CD4-positive, alpha-beta T cell (primary cell): ENCODE measurements at regions not wholly inside any gene's neighbourhood (a gene's known extent, or its start where the extent isn't known, plus 50 kb on each side); places are given as distances from the start of the nearest gene placed in this dataset.

Experiments
- ATAC-seq: fragments of 200-7000 bp; cut with Tn5 transposase; one replicate; pipeline ENCODE4 v1.10.0; 2022; ENCODE audit warnings: mild to moderate bottlenecking; ENCODE audit not compliant: poor library complexity
- CTCF ChIA-PET: fragments of 350-600 bp; sonication (Branson Sonifier 250); formaldehyde crosslinking; loops from one replicate; lab custom pipeline; 2021; ENCODE audit warnings: antibody characterized with exemption, inconsistent platforms; lab: Charles Lee
- POLR2A ChIA-PET: fragments of 350-600 bp; sonication (Branson Sonifier 250); formaldehyde crosslinking; loops from one replicate; lab custom pipeline; 2021; ENCODE audit warnings: antibody characterized with exemption, inconsistent platforms; lab: Charles Lee
- DNase-seq, 14 experiments: peaks; one replicate each; pipeline ENCODE4 v3.0.0-alpha.2; 2013 to 2020; ENCODE audit warnings: mixed read lengths in 2 of 14
- H3K27ac ChIP-seq, 2 donors: one replicate each; pipeline versions ENCODE4 v1.5.1 to v1.7.0; 2013; ENCODE audit warnings: low read length in 2 of 2, low read depth in 1 of 2, mild to moderate bottlenecking in 1 of 2
- H3K27me3 ChIP-seq, 2 experiments: 1 replicate in 1 of 2; 2 replicates in 1 of 2; pipeline versions ENCODE4 v1.6.1 to v1.7.0; 2013; ENCODE audit warnings: low read length in 2 of 2, control low read depth in 1 of 2, mild to moderate bottlenecking in 1 of 2, moderate library complexity in 1 of 2; ENCODE audit not compliant: insufficient read depth in 2 of 2, control insufficient read depth in 1 of 2
- H3K36me3 ChIP-seq: one replicate; pipeline ENCODE4 v1.6.1; 2013; ENCODE audit warnings: low read length, control low read depth; ENCODE audit not compliant: insufficient read depth
- H3K4me1 ChIP-seq: one replicate; pipeline ENCODE4 v1.6.1; 2013; ENCODE audit warnings: low read length, control low read depth; ENCODE audit not compliant: insufficient read depth
- H3K4me3 ChIP-seq: one replicate; pipeline ENCODE4 v1.5.1; 2013; ENCODE audit warnings: mild to moderate bottlenecking, low read length, moderate library complexity
- H3K9me3 ChIP-seq, 2 experiments: 1 replicate in 1 of 2; 2 replicates in 1 of 2; pipeline versions ENCODE4 v1.6.1 to v1.7.0; 2013; ENCODE audit warnings: low read length in 2 of 2, mild to moderate bottlenecking in 2 of 2, control low read depth in 1 of 2, moderate library complexity in 1 of 2; ENCODE audit not compliant: control insufficient read depth in 1 of 2, insufficient read depth in 1 of 2
- H3K27ac Mint-ChIP-seq: one replicate; pipeline ENCODE4 v1.8.0; 2020; ENCODE audit warnings: mixed read lengths
- H3K27me3 Mint-ChIP-seq: one replicate; pipeline ENCODE4 v1.8.0; 2021; ENCODE audit warnings: mixed read lengths
- H3K36me3 Mint-ChIP-seq: one replicate; pipeline ENCODE4 v1.8.0; 2021; ENCODE audit warnings: low read depth, mixed read lengths
- H3K4me1 Mint-ChIP-seq: one replicate; pipeline ENCODE4 v1.8.0; 2021; ENCODE audit warnings: low read depth, mixed read lengths
- H3K4me3 Mint-ChIP-seq: one replicate; pipeline ENCODE4 v1.8.0; 2020; ENCODE audit warnings: mild to moderate bottlenecking, mixed read lengths
- H3K9me3 Mint-ChIP-seq: one replicate; pipeline ENCODE4 v1.8.0; 2020; ENCODE audit warnings: mixed read lengths
- intact Hi-C, 2 experiments: fragments of 100-400 bp; cut with DNase I in 1 of 2; cut with micrococcal nuclease in 1 of 2; formaldehyde crosslinking; loops; one replicate each; pipeline versions ENCODE4 v1.15.1 to v1.9.0; 2023 to 2025; cut with DNase I, micrococcal nuclease
- TF ChIP-seq, protein P1 (sequence below): fragments of 200-600 bp; IDR thresholded peaks from one replicate; pipeline ENCODE4 v1.8.0; 2022; ENCODE audit warnings: antibody characterized with exemption, mild to moderate bottlenecking

DNA sequence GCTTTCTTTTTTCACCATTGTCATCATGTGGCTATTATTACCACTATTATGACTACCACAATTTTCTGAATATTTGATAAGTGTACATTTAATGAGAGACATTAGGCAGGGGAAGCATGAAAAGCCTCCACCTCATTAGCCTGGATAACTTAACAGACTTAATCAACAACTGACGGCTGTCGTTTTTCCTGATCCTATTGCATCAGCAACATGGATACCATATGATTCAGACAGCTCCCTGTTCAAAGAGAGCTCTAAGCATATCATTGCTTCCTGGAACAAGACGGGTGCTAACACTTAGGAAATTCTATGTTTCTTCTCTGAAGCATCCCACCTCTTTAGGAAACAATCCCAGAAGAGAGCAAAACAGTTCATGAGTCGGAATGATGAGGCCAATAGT lies 765.2 kb downstream of the NOVA1 start:
- Mint-ChIP-seq H3K27me3 (no peaks in the 10 kb centered on the region), H3K4me3 (no peak overlapping the region), H3K36me3 (no peaks in the 10 kb centered on the region), H3K9me3 (peaks cover 10% of the 10 kb centered on the region), H3K27ac (no peak overlapping the region), H3K4me1 (no peaks in the 10 kb centered on the region)
- Histone ChIP-seq H3K27ac (no peak overlapping the region), H3K9me3 (peaks cover 0 to 6% of the 10 kb centered on the region in 2 experiments), H3K4me1 (no peaks in the 10 kb centered on the region), H3K36me3 (no peaks in the 10 kb centered on the region), H3K4me3 (no peak overlapping the region), H3K27me3 (no peaks in the 10 kb centered on the region)
- ChIA-PET POLR2A (no interaction called here), CTCF (no interaction called here)
- DNase-seq (no peak), ATAC-seq (no peak)
- intact Hi-C loops = no loop called here
- TF ChIP-seq, protein P1, sequence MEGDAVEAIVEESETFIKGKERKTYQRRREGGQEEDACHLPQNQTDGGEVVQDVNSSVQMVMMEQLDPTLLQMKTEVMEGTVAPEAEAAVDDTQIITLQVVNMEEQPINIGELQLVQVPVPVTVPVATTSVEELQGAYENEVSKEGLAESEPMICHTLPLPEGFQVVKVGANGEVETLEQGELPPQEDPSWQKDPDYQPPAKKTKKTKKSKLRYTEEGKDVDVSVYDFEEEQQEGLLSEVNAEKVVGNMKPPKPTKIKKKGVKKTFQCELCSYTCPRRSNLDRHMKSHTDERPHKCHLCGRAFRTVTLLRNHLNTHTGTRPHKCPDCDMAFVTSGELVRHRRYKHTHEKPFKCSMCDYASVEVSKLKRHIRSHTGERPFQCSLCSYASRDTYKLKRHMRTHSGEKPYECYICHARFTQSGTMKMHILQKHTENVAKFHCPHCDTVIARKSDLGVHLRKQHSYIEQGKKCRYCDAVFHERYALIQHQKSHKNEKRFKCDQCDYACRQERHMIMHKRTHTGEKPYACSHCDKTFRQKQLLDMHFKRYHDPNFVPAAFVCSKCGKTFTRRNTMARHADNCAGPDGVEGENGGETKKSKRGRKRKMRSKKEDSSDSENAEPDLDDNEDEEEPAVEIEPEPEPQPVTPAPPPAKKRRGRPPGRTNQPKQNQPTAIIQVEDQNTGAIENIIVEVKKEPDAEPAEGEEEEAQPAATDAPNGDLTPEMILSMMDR = no peak

DNA sequence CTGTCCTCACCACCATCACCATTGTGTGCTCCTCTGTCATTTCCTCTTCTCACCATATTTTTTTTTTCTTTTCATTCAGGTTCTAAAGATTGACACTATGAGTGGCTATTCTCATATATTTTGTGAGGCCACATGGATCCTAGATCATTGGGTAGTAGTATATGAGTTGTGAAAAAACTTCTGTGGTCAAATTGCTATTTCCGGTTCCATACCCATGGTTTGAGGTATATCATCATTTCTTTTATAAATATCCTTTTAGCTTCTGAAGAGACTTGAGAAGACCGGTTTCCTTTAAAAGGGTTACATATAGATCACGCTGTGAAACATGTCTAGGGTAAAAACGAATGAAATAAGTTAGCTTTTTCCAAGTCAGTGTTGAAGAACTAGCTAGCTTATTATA lies 769.3 kb downstream of the NOVA1 start:
- TF ChIP-seq, protein P1 = no peak
- no peaks in the 10 kb centered on the region for H3K36me3 ChIP-seq
- peaks cover 0 to 6% of the 10 kb centered on the region in 2 experiments for H3K9me3 ChIP-seq
- H3K4me1 ChIP-seq = no peaks in the 10 kb centered on the region
- H3K27ac ChIP-seq = no peak overlapping the region
- no peak for DNase-seq
- no peak overlapping the region for H3K27ac Mint-ChIP-seq
- H3K9me3 Mint-ChIP-seq = peaks cover 5% of the 10 kb centered on the region
- intact Hi-C loops = no loop called here
- H3K36me3 Mint-ChIP-seq = no peaks in the 10 kb centered on the region
- H3K27me3 ChIP-seq = no peaks in the 10 kb centered on the region
- H3K27me3 Mint-ChIP-seq = no peaks in the 10 kb centered on the region
- H3K4me3 Mint-ChIP-seq = no peak overlapping the region
- POLR2A ChIA-PET = no interaction called here
- H3K4me3 ChIP-seq = no peak overlapping the region
- H3K4me1 Mint-ChIP-seq = no peaks in the 10 kb centered on the region
- CTCF ChIA-PET = no interaction called here
- ATAC-seq = no peak

DNA sequence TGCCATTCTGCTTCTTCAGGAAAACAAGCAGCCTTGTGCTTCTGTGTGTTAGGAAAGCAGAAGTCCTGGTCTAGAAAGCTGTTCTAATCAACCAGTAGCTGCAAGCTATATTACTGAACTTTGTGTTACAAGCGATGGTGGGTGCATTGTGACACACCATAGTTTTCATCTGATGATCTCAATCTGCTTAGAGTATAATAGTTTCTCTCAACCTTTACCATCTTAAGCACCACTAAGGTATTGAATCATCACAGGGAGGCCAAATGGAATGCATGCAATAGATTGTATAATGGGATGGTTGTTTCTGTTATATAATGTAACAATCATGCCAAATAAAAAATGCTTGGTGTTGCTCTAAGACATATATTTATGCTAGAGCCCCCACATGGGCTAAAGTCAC lies 771.7 kb downstream of the NOVA1 start:
- Mint-ChIP-seq H3K9me3 (peaks cover 11% of the 10 kb centered on the region), H3K27me3 (no peaks in the 10 kb centered on the region), H3K4me3 (no peak overlapping the region), H3K4me1 (no peaks in the 10 kb centered on the region), H3K27ac (no peak overlapping the region), H3K36me3 (no peaks in the 10 kb centered on the region)
- intact Hi-C loops = no loop called here
- H3K36me3 ChIP-seq = no peaks in the 10 kb centered on the region
- CTCF ChIA-PET = no interaction called here
- DNase-seq = no peak
- ATAC-seq = no peak
- H3K27me3 ChIP-seq = no peaks in the 10 kb centered on the region
- no peaks in the 10 kb centered on the region for H3K4me1 ChIP-seq
- POLR2A ChIA-PET = no interaction called here
- H3K27ac ChIP-seq = no peak overlapping the region
- peaks cover 0 to 3% of the 10 kb centered on the region in 2 experiments for H3K9me3 ChIP-seq
- H3K4me3 ChIP-seq = no peak overlapping the region
- TF ChIP-seq, protein P1 = no peak
